ENCODE measurements at regions not wholly inside any gene's neighbourhood (a gene's known extent, or its start where the extent isn't known, plus 50 kb on each side); places are given as distances from the start of the nearest gene placed in this dataset.

GRCh38 chr7:25809441-25809840 lies 342.6 kb upstream of the NFE2L3 start:
- no peak for DNase-seq (ENCODE audit: low read depth in 2 of 2)

GRCh38 chr7:25812086-25812850 lies 339.7 kb upstream of the NFE2L3 start:
- no peak for DNase-seq (ENCODE audit: low read depth in 2 of 2)

GRCh38 chr7:25813381-25813780 lies 338.6 kb upstream of the NFE2L3 start:
- DNase-seq (ENCODE audit: low read depth in 2 of 2) = no peak

GRCh38 chr7:25815711-25816110 lies 336.3 kb upstream of the NFE2L3 start:
- DNase-seq (ENCODE audit: low read depth in 2 of 2) = no peak

GRCh38 chr7:25820432-25821040 lies 331.5 kb upstream of the NFE2L3 start:
- DNase-seq (ENCODE audit: low read depth in 2 of 2) = no peak

GRCh38 chr7:25821225-25821624 lies 330.8 kb upstream of the NFE2L3 start:
- DNase-seq (ENCODE audit: low read depth in 2 of 2) = no peak

- DNase-seq (ENCODE audit: low read depth in 2 of 2) = no peak
Measured at GRCh38 chr7:25822823-25823222, 329.2 kb upstream of the NFE2L3 start.

GRCh38 chr7:25823571-25823970 lies 328.4 kb upstream of the NFE2L3 start:
- no peak for DNase-seq (ENCODE audit: low read depth in 2 of 2)

- no peak for DNase-seq (ENCODE audit: low read depth in 2 of 2)
Measured at GRCh38 chr7:25828468-25828867, 323.5 kb upstream of the NFE2L3 start.

GRCh38 chr7:25829663-25830062 lies 322.3 kb upstream of the NFE2L3 start:
- DNase-seq (ENCODE audit: low read depth in 2 of 2) = no peak

GRCh38 chr7:25830215-25830614 lies 321.8 kb upstream of the NFE2L3 start:
- DNase-seq (ENCODE audit: low read depth in 2 of 2) = no peak

- no peak for DNase-seq (ENCODE audit: low read depth in 2 of 2)
Measured at GRCh38 chr7:25831062-25831691, 320.8 kb upstream of the NFE2L3 start.

- DNase-seq (ENCODE audit: low read depth in 2 of 2) = no peak
Measured at GRCh38 chr7:25831831-25832411, 320.1 kb upstream of the NFE2L3 start.

GRCh38 chr7:25832456-25832855 lies 319.5 kb upstream of the NFE2L3 start:
- DNase-seq (ENCODE audit: low read depth in 2 of 2) = no peak

GRCh38 chr7:25832929-25833328 lies 319.1 kb upstream of the NFE2L3 start:
- no peak for DNase-seq (ENCODE audit: low read depth in 2 of 2)

- no peak for DNase-seq (ENCODE audit: low read depth in 2 of 2)
Measured at GRCh38 chr7:25834050-25834449, 317.9 kb upstream of the NFE2L3 start.

- DNase-seq (ENCODE audit: low read depth in 2 of 2) = no peak
Measured at GRCh38 chr7:25835197-25835596, 316.8 kb upstream of the NFE2L3 start.

GRCh38 chr7:25839084-25839769 lies 312.8 kb upstream of the NFE2L3 start:
- no peak for DNase-seq (ENCODE audit: low read depth in 2 of 2)

- no peak for DNase-seq (ENCODE audit: low read depth in 2 of 2)
Measured at GRCh38 chr7:25840209-25840792, 311.7 kb upstream of the NFE2L3 start.

- DNase-seq (ENCODE audit: low read depth in 2 of 2) = no peak
Measured at GRCh38 chr7:25841575-25841974, 310.4 kb upstream of the NFE2L3 start.

GRCh38 chr7:25842201-25842733 lies 309.7 kb upstream of the NFE2L3 start:
- DNase-seq (ENCODE audit: low read depth in 2 of 2) = no peak

Data from activated CD8-positive, alpha-beta memory T cell treated with anti-CD3 and anti-CD28 coated beads for 4 hours (primary cell).